GM12872 (cell line): ENCODE measurements at regions not wholly inside any gene's neighbourhood (a gene's known extent, or its start where the extent isn't known, plus 50 kb on each side); places are given as distances from the start of the nearest gene placed in this dataset.

ENCODE experiments used
- CTCF ChIP-seq: IDR thresholded peaks from 3 replicates; pipeline ENCODE4 v1.5.1; 2011; ENCODE audit warnings: low read depth, mild to moderate bottlenecking, low read length, moderate library complexity; ENCODE audit not compliant: insufficient read depth

GRCh38 chr10:120970595-120971529 is 119.7 kb downstream of the WDR11 start:
- no peak for TF ChIP-seq CTCF

DNA sequence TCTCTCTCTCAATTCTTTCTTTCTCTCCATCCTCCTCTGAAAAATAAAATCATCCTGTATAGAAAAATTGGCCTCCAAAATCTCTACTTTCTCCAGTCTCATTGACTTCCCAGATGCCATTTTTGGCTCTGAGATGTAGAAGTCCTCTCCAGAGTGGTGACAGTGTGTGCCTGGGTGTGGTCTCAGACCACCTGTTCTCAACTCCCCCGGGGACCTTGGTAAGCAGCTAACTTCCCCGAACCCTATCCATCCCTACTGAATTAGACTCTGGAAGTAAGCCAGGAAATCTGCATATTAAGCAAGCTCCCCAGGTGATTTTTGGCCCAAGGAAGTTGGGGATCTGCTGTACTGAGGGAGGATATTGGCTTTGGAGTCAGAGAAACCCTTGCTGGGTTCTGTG is 120.5 kb downstream of the WDR11 start:
- no peak for TF ChIP-seq CTCF

GRCh38 chr10:120972259-120972658 is 121.1 kb downstream of the WDR11 start:
- TF ChIP-seq CTCF: no peak

- TF ChIP-seq CTCF: no peak
Measured at GRCh38 chr10:120975072-120975867, 124.1 kb downstream of the WDR11 start.

DNA sequence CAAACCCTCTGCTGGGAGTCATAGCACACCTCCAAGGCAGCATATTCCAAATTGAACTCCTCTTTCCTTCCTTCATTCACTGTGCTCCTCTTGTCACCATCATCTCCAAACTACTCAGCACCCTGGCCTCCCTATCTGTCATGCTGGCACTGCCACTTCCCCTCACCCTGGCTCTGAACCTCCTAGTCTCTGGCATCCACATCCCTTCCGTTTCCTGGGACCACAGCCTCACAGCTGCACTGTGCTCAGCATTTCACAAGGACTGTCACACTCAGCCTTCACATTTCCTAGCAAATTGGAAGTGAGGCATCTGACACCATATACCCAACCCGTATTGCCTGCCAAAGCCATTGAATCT is 124.7 kb downstream of the WDR11 start:
- TF ChIP-seq CTCF: no peak

DNA sequence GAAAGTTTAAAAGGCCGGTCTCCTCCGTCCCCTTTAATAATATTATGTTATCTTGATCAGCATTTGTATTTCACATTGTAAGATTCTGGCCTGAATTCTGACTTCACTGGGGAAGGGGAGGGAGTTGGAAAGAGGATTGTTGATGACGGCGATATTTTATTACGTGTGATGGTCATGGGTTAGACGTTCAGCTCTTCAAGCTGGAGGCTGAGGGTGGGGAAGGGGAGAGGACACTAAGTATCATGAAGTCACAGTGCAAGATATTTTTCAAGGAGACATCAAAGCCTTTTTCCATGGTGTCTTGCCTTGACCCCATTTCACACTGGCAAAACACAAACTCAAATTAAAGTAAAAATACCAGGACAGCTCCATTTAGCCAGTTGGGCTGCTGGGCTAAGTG is 126.7 kb downstream of the WDR11 start:
- no peak for TF ChIP-seq CTCF

- TF ChIP-seq CTCF: no peak
Measured at GRCh38 chr10:120978589-120979252, 127.6 kb downstream of the WDR11 start.
